Suprapubic skin (tissue), 4 donors: ENCODE measurements at regions not wholly inside any gene's neighbourhood (a gene's known extent, or its start where the extent isn't known, plus 50 kb on each side); places are given as distances from the start of the nearest gene placed in this dataset.

ENCODE experiments used
- DNase-seq, 2 donors: peaks; one replicate each; pipeline ENCODE4 v3.0.0-alpha.2; 2019; ENCODE audit warnings: low spot score in 2 of 2
- H3K27ac ChIP-seq: fragments of 200-600 bp; sonication (generic); one replicate; pipeline ENCODE4 v1.5.1; 2019
- H3K27me3 ChIP-seq: fragments of 200-600 bp; sonication (generic); one replicate; pipeline ENCODE4 v1.5.1; 2019
- H3K36me3 ChIP-seq: fragments of 200-600 bp; sonication (generic); one replicate; pipeline ENCODE4 v1.5.1; 2019
- H3K4me1 ChIP-seq: fragments of 200-600 bp; sonication (generic); one replicate; pipeline ENCODE4 v1.5.1; 2019
- H3K4me3 ChIP-seq: fragments of 200-600 bp; sonication (generic); one replicate; pipeline ENCODE4 v1.5.1; 2019; ENCODE audit warnings: mild to moderate bottlenecking
- H3K9me3 ChIP-seq: fragments of 200-600 bp; sonication (generic); one replicate; pipeline ENCODE4 v1.5.1; 2019
- EP300 ChIP-seq: sonication (generic); formaldehyde crosslinking; IDR thresholded peaks from one replicate; pipeline ENCODE4 v1.6.1; 2017; ENCODE audit warnings: antibody characterized with exemption
- POLR2A ChIP-seq, 2 donors: fragments of 450-650 bp; IDR thresholded peaks; one replicate each; pipeline ENCODE4 v1.6.1; 2017; ENCODE audit warnings: antibody characterized with exemption in 2 of 2, mild to moderate bottlenecking in 2 of 2, moderate library complexity in 2 of 2
- POLR2AphosphoS5 ChIP-seq, 3 donors: sonication (generic); formaldehyde crosslinking; IDR thresholded peaks; one replicate each; pipeline ENCODE4 v1.6.1; 2017; ENCODE audit warnings: antibody characterized with exemption in 3 of 3
- WGBS: methylation state at CpG from one replicate; pipeline ENCODE4 v1.1.5; 2018; 5-methylcytosine and 5-hydroxymethylcytosine counted together
- TF ChIP-seq, protein P1 (sequence below), 2 donors: fragments of 200-600 bp in 1 of 2; fragments of 450-650 bp in 1 of 2; sonication (generic) in 1 of 2; IDR thresholded peaks; one replicate each; pipeline ENCODE4 v1.5.1; 2016 to 2019; ENCODE audit warnings: antibody characterized with exemption in 2 of 2, mild to moderate bottlenecking in 1 of 2, moderate library complexity in 1 of 2

DNA sequence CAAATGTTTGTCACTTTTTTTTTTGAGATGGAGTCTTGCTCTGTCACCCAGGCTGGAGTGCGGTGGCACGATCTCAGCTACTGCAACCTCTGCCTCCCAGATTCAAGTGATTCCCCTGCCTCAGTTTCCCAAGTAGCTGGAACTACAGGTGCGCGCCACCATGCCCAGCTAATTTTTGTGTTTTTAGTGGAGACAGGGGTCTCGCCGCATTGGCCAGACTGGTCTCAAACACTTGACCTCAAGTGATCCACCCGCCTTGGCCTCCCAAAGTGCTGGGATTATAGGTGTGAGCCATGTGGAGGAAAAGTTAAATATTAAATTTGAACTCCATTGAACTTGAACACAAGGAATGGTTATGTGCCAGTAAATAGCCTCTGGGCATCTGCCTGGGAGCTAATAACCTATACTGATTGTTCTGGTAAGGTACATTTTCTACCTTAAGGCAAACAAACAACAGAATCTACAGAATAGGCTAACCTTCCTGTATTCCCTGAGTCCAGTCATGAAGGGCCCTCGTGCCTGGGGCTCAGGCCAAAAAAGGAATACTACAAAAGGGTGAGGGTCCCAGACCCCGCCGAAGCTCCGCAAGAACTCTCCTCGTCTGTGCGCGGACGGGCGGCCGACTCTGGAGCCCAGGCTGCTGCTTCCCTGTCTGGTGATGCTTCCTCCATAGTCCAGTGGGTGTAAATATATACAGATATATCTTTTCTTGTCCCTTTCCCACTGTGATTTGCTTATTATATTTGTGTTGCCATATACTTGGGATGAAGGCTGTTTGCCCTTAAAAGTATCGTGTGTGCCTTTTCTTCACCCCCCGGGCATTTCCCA, 74.0 kb upstream of the EIF5 start:
- no peak for DNase-seq
- Histone ChIP-seq H3K27me3 (no peaks in the 10 kb centered on the region), H3K4me3 (peak overlapping the region; percentile 53), H3K9me3 (no peaks in the 10 kb centered on the region), H3K4me1 (peaks cover 6% of the 10 kb centered on the region), H3K36me3 (no peaks in the 10 kb centered on the region), H3K27ac (peak overlapping the region; percentile 67)
- TF ChIP-seq POLR2AphosphoS5 (IDR thresholded peaks at IDR 0.05) (no peak), POLR2A (IDR thresholded peaks at IDR 0.05) (no peak), EP300 (no peak)
- TF ChIP-seq, protein P1, sequence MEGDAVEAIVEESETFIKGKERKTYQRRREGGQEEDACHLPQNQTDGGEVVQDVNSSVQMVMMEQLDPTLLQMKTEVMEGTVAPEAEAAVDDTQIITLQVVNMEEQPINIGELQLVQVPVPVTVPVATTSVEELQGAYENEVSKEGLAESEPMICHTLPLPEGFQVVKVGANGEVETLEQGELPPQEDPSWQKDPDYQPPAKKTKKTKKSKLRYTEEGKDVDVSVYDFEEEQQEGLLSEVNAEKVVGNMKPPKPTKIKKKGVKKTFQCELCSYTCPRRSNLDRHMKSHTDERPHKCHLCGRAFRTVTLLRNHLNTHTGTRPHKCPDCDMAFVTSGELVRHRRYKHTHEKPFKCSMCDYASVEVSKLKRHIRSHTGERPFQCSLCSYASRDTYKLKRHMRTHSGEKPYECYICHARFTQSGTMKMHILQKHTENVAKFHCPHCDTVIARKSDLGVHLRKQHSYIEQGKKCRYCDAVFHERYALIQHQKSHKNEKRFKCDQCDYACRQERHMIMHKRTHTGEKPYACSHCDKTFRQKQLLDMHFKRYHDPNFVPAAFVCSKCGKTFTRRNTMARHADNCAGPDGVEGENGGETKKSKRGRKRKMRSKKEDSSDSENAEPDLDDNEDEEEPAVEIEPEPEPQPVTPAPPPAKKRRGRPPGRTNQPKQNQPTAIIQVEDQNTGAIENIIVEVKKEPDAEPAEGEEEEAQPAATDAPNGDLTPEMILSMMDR (IDR thresholded peaks at IDR 0.05): no peak
- WGBS: 45% methylated on average over 18 of the region's 19 CpGs

GRCh38 chr14:103260629-103261124, 73.4 kb upstream of the EIF5 start:
- DNase-seq: no peak
- Histone ChIP-seq H3K36me3 (no peaks in the 10 kb centered on the region), H3K9me3 (no peaks in the 10 kb centered on the region), H3K4me1 (peaks cover 6% of the 10 kb centered on the region), H3K27ac (peak overlapping the region; percentile 67), H3K4me3 (peak overlapping the region; percentile 53), H3K27me3 (no peaks in the 10 kb centered on the region)
- WGBS: 4% methylated on average over 9 of the region's 9 CpGs
- TF ChIP-seq, protein P1 (IDR thresholded peaks at IDR 0.05): no peak
- TF ChIP-seq POLR2AphosphoS5 (IDR thresholded peaks at IDR 0.05): no peak
- TF ChIP-seq EP300: no peak
- TF ChIP-seq POLR2A (IDR thresholded peaks at IDR 0.05): no peak

DNA sequence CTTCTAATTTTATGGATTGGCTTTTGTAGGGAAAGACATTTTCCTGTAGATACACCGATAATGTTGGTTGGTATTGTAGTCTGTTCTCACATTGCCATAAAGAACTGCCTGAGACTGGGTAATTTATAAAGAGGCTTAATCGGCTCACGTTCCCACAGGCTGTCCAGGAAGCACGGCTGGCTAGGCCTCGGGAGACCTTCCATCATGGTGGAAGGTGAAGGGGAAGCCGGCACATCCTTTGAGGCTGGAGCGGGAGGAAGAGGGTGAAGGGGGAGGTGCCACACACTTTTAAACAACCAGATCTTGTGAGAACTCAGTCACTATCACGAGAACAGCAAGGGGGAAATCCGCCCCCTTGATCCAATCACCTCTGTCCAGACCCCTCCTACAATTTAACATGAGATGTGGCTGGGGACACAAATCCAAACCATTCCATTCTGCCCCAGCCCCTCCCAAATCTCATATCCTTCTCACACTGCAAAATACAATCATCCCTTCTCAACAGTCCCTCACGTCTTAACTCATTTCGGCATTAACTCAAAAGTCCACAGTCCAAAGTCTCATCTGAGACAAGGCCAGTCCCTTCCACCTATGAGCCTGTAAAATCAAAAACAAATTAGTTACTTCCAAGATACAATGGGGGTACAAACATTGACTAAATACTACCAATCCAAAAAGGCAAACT, 66.7 kb upstream of the EIF5 start:
- WGBS: 79% methylated on average over 11 of the region's 11 CpGs
- H3K9me3 ChIP-seq: no peaks in the 10 kb centered on the region
- DNase-seq: no peak
- peaks cover 9% of the 10 kb centered on the region for H3K27me3 ChIP-seq
- H3K4me1 ChIP-seq: no peaks in the 10 kb centered on the region
- TF ChIP-seq, protein P1 (IDR thresholded peaks at IDR 0.05): no peak
- no peak for TF ChIP-seq EP300
- no peak for TF ChIP-seq POLR2A (IDR thresholded peaks at IDR 0.05)
- no peak for TF ChIP-seq POLR2AphosphoS5 (IDR thresholded peaks at IDR 0.05)
- no peak overlapping the region for H3K27ac ChIP-seq
- H3K4me3 ChIP-seq: no peak overlapping the region
- H3K36me3 ChIP-seq: no peaks in the 10 kb centered on the region

GRCh38 chr14:103271189-103271588, 62.8 kb upstream of the EIF5 start:
- 89% methylated on average over 7 of the region's 7 CpGs for WGBS
- no peak for TF ChIP-seq EP300
- no peak for TF ChIP-seq POLR2AphosphoS5 (IDR thresholded peaks at IDR 0.05)
- no peak for TF ChIP-seq POLR2A (IDR thresholded peaks at IDR 0.05)
- DNase-seq: no peak

GRCh38 chr14:103273145-103273744, 60.8 kb upstream of the EIF5 start:
- Histone ChIP-seq H3K27me3 (peaks cover 50% of the 10 kb centered on the region), H3K27ac (no peak overlapping the region), H3K4me1 (peaks cover 16% of the 10 kb centered on the region), H3K9me3 (no peaks in the 10 kb centered on the region), H3K4me3 (peak overlapping the region; percentile 48), H3K36me3 (no peaks in the 10 kb centered on the region)
- DNase-seq: no peak
- TF ChIP-seq POLR2AphosphoS5 (IDR thresholded peaks at IDR 0.05) (no peak), EP300 (no peak), POLR2A (IDR thresholded peaks at IDR 0.05) (no peak)
- TF ChIP-seq, protein P1 (IDR thresholded peaks at IDR 0.05): no peak
- 7% methylated on average over 40 of the region's 63 CpGs for WGBS

More at GRCh38 chr14:103271189-103271588, 62.8 kb upstream of the EIF5 start:
- Histone ChIP-seq H3K9me3 (no peaks in the 10 kb centered on the region), H3K4me3 (no peak overlapping the region), H3K27me3 (peaks cover 41% of the 10 kb centered on the region), H3K36me3 (no peaks in the 10 kb centered on the region), H3K27ac (no peak overlapping the region), H3K4me1 (peaks cover 16% of the 10 kb centered on the region)
